ENCODE measurements at regions not wholly inside any gene's neighbourhood (a gene's known extent, or its start where the extent isn't known, plus 50 kb on each side); places are given as distances from the start of the nearest gene placed in this dataset.

GRCh38 chr9:95574866-95575553 lies 58.2 kb upstream of the PTCH1 start:
- Mint-ChIP-seq H3K4me3 (no peak overlapping the region; a peak in 1 of 5 replicates), H3K27me3 (ENCODE audit: low read depth) (peaks cover 82% of the 10 kb centered on the region), H3K9me3 (no peaks in the 10 kb centered on the region), H3K27ac (no peak overlapping the region), H3K4me1 (peaks cover 9 to 11% of the 10 kb centered on the region in 2 experiments), H3K36me3 (ENCODE audit: insufficient read depth in 1 of 3, low read depth in 3 of 3) (no peaks in the 10 kb centered on the region; a peak in 1 of 7 replicates)
- Histone ChIP-seq H3K9ac (ENCODE audit: extremely low read depth, insufficient read length, low read length) (no peak overlapping the region), H3K27me3 (ENCODE audit: insufficient read depth, low read length) (no peaks in the 10 kb centered on the region; the same call in 1 of the 2 replicates), H3K23ac (ENCODE audit: insufficient read length, low read depth, low read length) (no peak overlapping the region), H3K79me2 (ENCODE audit: insufficient read depth, low read length) (no peaks in the 10 kb centered on the region), H4K5ac (ENCODE audit: insufficient read length, low read depth, low read length) (no peak overlapping the region), H3K4me2 (ENCODE audit: insufficient read depth, insufficient read length, low read length) (no peak overlapping the region), H3T11ph (ENCODE audit: low read length) (no peak overlapping the region), H3K27ac (ENCODE audit: insufficient read length, low read depth, low read length) (no peak overlapping the region), H4K20me1 (ENCODE audit: control insufficient read depth, insufficient read depth, insufficient read length) (no peaks in the 10 kb centered on the region), H3K23me2 (ENCODE audit: insufficient read length, low read depth, low read length, poor library complexity, severe bottlenecking) (no peaks in the 10 kb centered on the region), H4K91ac (ENCODE audit: insufficient read length, low read depth, low read length) (no peak overlapping the region), H3K14ac (ENCODE audit: insufficient read depth, low read length) (no peak overlapping the region), H2BK12ac (ENCODE audit: insufficient read length, low read depth, low read length) (no peak overlapping the region), H3K18ac (ENCODE audit: insufficient read length, low read depth, low read length) (no peak overlapping the region), H2AK5ac (ENCODE audit: insufficient read length, low read length) (no peak overlapping the region), H2BK20ac (ENCODE audit: low read depth, low read length, poor library complexity, severe bottlenecking) (no peak overlapping the region), H3K4me1 (ENCODE audit: insufficient read depth, low read length) (no peaks in the 10 kb centered on the region), H2BK15ac (ENCODE audit: low read depth, low read length) (no peak overlapping the region), H2BK5ac (ENCODE audit: insufficient read length, low read length) (no peak overlapping the region), H4K8ac (replicated peaks; ENCODE audit: insufficient read length, low read depth, low read length) (no peak overlapping the region), H3K56ac (ENCODE audit: insufficient read length, low read depth, low read length) (no peak overlapping the region), H2BK120ac (ENCODE audit: low read depth, low read length, poor library complexity, severe bottlenecking) (no peak overlapping the region), H3K4ac (ENCODE audit: low read depth, low read length) (no peak overlapping the region), H2AFZ (ENCODE audit: low read length) (no peak overlapping the region), H3K79me1 (ENCODE audit: insufficient read depth, low read depth, low read length, poor library complexity, severe bottlenecking) (no peaks in the 10 kb centered on the region), H3K9me3 (ENCODE audit: control insufficient read depth, low read depth, low read length) (no peaks in the 10 kb centered on the region)
- DNase-seq: no peak
- no CpG with 5 or more reads among the region's 14 CpGs for WGBS (ENCODE audit: extremely low coverage, insufficient read length, low lambda C conversion rate)
- TF ChIP-seq, protein P1, sequence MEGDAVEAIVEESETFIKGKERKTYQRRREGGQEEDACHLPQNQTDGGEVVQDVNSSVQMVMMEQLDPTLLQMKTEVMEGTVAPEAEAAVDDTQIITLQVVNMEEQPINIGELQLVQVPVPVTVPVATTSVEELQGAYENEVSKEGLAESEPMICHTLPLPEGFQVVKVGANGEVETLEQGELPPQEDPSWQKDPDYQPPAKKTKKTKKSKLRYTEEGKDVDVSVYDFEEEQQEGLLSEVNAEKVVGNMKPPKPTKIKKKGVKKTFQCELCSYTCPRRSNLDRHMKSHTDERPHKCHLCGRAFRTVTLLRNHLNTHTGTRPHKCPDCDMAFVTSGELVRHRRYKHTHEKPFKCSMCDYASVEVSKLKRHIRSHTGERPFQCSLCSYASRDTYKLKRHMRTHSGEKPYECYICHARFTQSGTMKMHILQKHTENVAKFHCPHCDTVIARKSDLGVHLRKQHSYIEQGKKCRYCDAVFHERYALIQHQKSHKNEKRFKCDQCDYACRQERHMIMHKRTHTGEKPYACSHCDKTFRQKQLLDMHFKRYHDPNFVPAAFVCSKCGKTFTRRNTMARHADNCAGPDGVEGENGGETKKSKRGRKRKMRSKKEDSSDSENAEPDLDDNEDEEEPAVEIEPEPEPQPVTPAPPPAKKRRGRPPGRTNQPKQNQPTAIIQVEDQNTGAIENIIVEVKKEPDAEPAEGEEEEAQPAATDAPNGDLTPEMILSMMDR (conservative IDR thresholded peaks at IDR 0.05): no peak

All from H9 (cell line).